ENCODE measurements at regions not wholly inside any gene's neighbourhood (a gene's known extent, or its start where the extent isn't known, plus 50 kb on each side); places are given as distances from the start of the nearest gene placed in this dataset.

DNA sequence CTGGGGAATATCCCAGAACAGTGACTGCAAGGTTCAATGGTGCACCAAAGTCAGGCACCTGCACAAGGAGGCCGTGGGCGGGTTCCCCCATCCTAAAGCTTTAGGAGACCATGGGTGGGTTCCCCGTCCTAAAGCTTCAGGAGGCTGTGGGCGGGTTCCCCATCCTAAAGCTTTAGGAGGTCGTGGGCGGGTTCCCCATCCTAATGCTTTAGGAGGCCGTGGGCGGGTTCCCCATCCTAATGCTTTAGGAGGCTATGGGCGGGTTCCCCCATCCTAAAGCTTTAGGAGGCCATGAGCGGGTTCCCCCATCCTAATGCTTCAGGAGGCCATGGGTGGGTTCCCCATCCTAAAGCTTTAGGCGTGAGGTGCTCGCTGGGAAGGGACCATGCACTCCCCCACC, 313.3 kb downstream of the FOXL1 start:
- POLR2A ChIA-PET = no interaction called here
- CTCF ChIA-PET = no interaction called here

DNA sequence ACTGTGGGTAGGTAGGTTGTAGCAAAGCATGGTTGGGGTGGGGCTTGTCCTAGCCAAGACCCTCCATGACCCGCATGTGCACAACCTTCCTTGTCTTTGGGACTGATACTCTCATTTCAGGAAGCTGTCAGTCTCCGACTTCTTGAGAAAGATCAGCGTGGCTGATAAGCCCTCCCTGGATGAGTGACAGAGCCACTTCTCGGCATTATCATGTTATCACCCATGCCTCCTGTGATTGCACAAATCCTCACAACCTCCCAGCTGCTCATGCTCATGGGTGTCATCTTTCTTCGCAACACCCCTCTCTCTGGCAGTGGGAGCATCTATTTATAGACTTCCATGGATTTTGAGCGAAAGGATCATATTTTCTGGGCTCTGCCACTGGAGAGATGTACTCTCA, 314.2 kb downstream of the FOXL1 start:
- ChIA-PET POLR2A (no interaction called here), CTCF (no interaction called here)

DNA sequence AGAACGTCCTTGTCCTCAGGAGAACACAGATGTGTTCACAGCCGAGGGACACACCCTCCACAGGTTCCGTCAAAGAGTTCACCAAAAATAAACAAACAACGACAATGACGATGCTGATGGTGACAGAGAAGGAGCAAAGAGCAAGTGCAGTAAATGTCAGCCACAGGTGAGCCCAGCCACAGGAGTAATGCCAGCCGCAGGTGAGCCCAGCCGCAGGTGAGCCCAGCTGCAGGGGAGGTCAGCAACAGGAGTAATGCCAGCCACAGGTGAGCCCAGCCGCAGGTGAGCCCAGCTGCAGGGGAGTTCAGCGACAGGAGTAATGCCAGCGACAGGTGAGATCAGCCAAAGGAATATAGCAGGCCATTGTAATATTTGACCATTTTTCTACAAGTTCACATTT, 315.2 kb downstream of the FOXL1 start:
- CTCF ChIA-PET = no interaction called here
- POLR2A ChIA-PET = no interaction called here

DNA sequence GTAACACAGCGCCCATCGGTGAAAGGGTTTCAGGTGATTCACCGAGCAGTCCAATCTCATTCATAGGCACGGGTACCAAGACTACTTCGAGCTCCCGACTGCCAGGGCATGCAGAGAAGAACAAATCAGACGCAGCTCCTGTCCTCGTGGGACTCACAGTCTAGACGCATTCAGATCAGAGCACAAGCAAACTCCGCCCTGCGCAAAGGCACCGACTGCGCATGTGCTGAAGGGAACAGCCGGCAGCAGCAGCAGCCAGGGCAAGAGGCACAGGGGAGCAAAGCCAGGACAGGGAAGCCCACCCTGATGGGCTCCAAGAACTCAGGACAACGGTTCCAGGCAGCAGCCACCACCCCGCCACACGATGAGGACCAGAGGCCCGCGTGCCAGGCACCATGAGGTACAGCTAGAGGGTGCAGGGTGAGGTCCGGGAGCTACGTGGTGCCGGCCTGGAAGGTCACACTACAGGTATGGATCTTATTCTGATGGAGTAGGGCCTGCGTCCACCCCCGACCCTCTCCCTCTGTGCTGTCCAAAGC, 315.7 kb downstream of the FOXL1 start:
- ChIA-PET POLR2A (no interaction called here), CTCF (no interaction called here)

DNA sequence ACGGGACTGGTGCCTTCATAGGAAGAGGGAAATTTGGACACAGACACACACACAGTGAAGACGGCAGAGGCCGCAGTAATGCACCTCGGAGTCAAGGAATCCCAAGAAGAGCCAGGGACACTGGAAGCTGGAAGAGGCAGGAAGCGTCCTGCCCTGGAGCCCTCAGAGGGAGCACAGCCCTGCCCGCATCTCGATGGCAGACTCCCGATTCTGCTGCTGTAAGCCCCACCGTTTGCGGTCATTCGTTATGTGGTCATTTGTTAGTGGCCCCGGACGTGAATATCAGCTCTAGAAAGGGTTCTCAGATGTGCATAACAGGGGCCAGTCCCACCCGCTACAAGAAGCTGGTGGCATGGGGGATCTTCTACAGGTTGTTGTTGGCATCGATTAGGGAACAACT, 316.6 kb downstream of the FOXL1 start:
- ChIA-PET POLR2A (no interaction called here), CTCF (no interaction called here)

DNA sequence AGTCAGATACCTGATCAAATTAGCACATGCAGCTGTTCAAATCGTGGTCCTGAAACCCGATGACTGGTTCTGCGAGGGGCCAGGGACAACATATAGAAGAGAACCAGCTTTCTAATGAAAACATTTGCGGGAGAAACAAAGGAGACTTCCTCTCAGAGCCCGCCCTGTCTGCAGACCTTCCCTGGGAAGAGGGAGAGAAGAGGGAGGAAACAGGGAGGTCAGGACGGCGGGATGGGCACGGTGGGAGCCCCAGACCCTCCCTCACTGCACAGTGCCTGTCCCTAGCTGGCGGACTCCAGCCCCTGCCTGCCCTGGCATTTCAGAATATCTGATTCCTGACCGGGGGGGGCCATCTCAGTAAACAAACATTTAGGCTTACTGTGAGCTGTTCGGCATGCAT, 317.3 kb downstream of the FOXL1 start:
- ChIA-PET POLR2A (no interaction called here), CTCF (no interaction called here)

DNA sequence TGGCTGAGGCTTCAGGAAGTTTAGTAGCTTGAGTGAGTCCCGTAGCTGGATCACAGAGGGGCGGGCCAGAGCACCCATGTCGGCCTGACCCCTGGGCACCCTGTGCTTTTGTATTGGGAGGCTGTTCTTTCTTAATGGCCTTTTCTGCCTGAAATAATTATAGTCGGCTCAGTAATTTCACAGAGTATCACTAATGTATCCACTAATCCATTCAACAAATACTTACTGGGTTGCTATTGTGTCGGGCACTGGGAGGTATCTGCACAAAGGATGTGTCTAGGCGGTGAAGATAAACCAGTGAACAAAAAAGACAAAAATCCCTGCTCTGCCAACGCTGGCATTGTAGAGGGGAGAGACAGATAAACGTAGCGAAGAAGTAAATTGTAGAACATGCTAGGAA, 318.6 kb downstream of the FOXL1 start:
- ChIA-PET POLR2A (no interaction called here), CTCF (no interaction called here)

DNA sequence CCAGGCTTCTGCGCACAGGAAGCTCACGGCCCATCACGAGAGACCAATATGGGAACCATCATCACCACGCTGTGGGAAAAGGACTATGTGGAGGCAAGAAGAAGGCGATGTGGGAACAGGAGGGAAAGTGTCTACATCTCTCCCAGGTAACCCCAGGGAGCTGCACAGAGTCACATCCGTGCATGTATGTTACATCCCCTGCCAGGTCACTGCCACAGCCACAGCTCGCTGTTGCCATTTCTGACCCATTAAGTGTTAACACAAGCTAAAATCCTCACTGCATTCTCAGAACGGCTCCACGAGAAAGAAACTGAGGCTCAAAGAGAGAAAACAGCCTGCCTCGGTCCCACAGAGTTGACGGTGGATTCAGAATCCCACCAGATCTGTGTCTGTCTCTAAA, 319.1 kb downstream of the FOXL1 start:
- ChIA-PET POLR2A (no interaction called here), CTCF (no interaction called here)

DNA sequence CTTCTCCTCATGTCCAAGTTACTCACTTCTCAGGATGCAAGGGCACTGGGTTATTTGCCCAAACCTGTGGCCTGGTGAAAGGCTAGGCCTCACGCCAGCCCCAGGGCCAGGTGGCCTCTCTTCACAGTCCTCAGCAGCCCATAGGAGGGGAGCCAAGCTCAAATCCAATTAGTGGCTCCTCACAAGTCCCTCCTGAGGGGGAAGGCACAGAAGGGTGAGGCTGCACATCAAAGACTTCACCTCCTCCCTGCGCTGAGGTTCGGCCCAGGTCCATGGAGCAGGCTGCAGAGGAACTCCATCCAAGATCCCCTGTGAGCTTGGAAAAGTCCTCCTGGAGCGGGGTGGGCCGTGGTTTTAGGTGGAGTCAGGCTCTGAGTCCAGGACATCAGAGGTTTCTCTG, 320.0 kb downstream of the FOXL1 start:
- CTCF ChIA-PET = no interaction called here
- POLR2A ChIA-PET = no interaction called here

DNA sequence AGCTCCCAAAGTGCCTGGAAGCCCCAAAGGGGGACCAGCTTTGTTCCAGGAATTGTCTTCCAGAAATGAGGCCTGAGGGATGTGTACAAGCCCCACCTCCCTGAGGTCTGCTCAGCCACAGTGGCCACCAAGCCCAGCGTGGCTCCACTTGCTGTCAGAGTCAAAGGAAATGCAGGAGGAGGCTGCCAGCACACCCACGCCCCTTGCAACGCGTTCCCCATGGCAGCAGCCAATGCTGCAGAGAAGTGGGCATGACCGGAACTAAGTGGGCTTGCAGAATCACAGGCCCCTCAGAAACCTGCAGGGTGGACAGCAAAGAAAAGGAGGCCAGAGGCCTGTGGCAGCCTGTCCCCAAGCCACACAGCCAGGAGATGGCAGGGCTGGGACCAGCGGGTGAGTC, 320.8 kb downstream of the FOXL1 start:
- POLR2A ChIA-PET = no interaction called here
- CTCF ChIA-PET = no interaction called here

DNA sequence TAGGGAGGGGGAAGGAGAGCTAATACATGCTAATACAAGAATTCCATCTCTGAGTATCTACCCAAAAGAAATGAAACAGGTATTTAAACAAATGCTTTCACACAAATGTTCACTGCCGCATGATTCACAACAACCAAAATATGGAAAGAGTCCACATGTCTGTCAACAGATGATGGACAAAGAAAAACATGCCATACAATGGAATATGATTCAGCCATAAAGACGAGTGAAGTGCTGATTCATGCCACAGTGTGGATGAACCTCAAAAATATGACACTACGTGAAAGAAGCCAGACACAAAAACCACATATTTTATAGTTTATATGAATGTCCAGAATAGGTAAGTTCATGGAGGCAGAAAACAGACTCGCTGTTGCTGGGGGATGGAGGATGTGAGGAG, 321.4 kb downstream of the FOXL1 start:
- POLR2A ChIA-PET = no interaction called here

DNA sequence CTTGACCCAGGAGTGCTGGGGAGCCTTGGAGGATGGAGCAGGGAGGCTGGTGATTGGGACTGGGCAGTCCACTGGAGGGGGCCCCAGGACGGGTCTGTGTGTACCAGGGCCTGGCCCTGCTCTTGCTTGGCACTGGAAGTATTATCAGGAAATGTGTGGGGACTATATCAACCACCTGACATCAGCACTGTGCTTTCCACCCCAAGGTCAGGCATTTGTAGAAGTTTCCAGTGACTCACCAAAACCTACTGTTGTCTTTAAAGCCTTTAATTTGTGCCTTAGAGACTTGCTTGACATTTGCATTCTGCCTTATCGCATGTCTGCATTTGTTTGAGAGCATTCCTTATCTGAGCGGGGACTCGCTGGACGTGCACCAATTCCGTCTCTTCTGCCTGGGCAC, 323.1 kb downstream of the FOXL1 start:
- ChIA-PET POLR2A (no interaction called here), CTCF (no interaction called here)

More for the DNA sequence above, 321.4 kb downstream of the FOXL1 start:
- CTCF ChIA-PET = no interaction called here

DNA sequence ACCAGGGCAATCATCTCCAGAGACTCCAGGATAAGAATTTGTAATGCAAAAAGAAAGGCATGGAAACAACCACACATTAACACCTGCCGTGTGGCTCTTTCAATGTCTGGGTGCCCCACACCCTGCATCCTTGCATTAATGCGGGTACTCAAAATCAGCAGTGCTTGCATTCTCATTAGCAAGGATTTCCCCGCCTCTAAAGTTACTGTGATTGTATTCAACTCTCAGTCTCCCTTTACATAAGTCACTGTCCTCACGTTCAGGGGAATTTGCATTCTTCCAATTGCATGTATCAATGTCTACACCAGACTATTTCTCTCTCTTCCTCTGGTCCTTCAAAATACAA, 324.3 kb downstream of the FOXL1 start:
- POLR2A ChIA-PET = no interaction called here
- CTCF ChIA-PET = no interaction called here

DNA sequence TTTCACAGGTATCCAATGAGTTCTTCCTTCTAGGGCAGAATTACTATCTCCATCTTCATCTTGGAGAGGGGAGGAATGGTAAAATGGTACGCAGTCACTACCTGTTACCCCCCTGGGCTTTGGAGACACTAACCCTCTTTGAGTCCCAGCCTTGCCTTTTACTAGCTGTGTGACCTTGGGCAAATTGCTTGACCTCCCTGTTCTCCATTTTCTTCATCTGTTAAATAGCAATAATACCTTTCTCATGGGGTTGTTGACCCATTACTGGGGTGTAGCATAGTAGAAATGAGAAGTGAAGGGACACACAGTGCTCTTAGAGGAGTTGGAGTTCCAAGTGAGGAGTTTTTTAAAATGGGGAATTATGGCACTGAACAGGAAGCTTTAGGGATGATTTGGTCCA, 324.7 kb downstream of the FOXL1 start:
- CTCF ChIA-PET = no interaction called here
- POLR2A ChIA-PET = no interaction called here

DNA sequence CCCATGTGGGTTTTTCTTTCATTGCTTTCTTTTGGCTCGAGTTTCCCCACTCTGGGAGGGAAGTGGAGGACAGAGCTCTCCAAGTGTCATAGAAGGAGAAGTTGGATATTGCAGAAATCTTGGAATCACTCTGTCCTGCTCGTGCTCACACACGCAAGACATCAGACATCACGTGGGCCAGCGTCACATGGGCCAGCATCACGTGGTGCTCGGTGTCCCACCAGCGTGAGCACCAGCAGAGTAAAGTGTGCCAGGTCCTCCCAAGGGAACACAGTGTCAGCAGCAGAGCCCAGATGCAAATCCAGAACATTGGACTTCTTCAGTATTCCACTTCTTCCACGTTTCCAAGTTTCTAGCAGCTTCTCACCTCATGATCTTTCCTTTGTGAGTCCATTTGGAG, 327.0 kb downstream of the FOXL1 start:
- ChIA-PET POLR2A (no interaction called here), CTCF (no interaction called here)

DNA sequence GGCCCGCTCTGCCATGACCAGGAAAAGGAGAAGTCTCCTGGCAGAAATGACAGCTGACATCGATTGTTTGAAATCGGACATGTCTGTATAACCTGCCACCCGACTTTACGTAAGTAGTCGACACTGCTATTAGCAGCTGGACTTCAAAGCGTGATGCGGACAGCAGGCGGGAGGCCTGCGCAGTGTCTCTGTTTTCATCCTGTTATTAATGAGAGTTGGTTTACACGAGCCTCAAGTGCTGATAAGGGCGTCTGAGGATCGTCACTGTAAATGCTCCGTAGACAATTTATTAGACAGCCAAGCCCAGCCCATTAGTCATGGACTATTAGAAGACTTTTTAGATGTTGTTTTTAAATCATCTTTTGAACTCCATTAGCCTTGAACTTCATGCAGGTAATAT, 328.3 kb downstream of the FOXL1 start:
- ChIA-PET POLR2A (no interaction called here), CTCF (no interaction called here)

DNA sequence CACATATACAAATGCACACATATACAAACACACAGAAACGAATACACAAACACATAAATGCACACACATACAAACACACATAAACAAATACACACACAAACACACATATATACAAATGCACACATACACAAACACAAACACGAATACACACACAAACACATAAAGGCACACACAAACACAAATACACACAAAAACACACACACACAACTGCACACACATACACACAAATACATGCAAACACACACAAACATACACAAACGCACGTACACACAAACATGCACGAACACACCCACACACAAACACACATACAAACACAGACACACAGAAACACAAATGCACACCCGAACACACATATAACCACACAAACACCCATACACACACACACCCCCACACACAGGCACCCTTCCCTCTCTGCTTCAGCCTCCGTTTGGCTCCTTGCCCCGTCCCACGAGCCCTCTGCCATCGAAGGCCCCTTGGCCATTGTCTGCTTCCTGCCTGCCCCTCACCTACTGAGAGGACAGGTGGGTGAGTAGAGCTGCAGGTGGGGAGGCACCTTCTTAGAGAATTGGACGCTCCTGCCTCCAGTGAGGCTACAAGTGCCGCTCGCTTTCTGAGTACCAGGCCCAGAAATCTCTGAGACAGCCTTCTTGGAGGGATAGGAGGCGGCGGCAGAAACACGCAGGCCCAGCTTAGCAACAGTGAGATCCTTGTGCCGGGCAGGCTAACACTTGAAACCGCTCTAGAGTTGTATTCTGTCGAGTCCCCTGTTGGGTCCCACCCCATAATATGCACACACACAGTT, 331.2 kb downstream of the FOXL1 start:
- ChIA-PET CTCF (no interaction called here), POLR2A (no interaction called here)

DNA sequence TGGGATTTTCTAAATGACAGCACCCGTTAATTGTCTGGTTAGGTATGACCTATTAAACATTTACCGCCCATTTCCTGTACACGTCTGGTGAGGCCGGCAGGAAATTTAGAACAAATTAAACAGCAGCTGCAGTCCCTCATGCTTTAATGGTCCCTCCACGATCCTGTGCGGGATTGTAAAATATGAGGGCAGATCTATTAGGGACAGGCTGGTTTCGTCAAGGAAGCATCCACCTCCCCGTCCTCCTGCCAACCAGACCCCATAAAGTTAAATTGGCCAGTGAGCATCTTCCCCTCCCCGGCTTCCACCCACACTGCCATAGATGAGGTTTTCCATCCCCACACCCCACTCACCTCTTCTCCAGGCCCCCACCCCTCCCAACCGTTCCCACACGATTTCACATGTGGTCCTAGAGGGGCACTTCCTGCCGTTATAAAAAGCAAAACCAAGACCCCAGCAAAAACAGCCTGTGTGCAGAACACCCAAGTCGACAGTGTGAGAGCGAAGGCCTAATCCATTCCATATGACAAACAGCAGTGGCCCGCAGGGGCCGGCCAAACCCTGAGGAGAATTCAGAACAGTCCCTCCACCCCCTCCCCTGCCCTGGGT, 331.9 kb downstream of the FOXL1 start:
- ChIA-PET CTCF (no interaction called here), POLR2A (no interaction called here)

DNA sequence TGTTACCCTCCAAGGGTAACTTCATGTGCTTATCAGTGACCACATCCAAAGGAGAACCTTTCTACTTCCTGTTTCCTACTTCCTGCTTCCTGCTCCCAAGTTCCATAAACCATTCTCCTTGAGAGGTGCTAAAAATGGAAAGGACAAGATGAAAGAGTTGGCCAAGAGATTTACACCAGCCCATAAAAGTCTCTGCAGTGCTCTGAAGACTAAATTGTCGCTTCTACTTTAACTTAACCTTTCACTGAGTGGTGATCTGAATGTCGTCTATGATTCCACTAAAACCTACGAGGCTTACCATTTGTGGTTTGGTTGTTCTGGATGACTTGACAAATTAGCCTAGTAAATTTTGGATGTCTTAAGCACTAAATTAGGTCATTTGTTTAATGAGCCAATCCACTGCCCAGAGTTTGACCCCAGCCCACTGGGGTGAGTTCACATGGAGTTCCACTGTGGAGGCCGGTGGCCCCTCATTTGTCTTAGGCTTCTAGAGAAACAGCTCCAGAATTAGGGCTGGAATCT, 333.1 kb downstream of the FOXL1 start:
- ChIA-PET CTCF (no interaction called here), POLR2A (no interaction called here)

DNA sequence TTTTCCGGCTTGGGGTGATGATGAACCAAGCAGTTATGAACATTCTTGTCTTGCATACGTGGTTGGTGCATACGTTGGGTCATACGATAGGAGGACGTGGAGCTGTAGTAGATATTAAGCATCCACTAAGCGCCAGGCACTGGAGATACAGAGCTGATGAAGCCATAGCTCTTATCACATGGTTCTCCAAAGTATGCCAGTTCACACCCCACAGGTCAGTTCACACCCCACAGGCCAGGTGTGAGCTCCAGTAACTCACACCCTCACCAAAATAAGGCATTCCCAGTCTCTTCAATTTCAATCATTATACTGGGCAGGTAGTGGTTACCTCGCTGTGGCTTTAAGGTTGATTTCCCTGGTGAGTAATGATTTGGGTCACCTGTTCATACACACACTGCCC, 335.5 kb downstream of the FOXL1 start:
- CTCF ChIA-PET = no interaction called here
- POLR2A ChIA-PET = no interaction called here

DNA sequence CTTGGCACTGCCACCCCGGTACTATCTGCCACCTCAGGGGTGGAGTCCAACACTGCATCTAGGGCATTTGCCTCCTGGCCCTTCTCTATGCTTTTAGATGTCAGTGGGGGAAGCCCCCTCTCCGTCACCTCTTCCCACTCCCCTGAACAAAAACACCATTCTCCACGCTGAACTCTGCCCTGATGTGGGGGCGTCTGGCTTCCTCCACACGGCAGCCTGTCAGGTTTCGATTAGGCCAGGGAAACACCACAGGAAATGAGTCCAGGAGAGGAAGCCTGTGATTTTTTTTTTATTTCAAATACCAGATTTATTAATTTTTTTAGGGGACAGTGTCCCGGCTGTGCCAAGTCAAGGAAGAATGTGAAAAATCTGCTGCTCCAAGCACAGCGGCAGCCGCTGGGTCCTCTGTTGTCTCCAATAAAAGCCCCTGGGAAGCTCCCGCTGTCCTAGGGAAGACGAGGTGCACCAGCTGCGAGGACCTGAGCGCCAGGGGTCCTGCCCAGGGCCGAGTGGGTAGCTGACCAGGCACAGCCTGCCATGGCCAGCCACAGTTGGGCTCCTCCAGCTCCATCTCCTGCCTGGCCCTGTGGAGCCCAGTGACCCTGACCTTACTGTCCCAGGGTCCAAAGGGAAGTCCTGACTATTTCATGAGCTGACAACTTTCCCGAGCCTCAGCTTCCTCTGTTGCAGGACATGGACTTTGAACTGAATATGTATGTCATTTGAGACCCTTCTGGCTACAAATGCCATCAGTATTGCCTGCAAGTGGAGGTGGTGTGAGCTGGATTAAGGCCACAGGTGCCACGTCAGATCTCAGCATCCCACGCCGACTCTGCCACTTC, 336.7 kb downstream of the FOXL1 start:
- CTCF ChIA-PET = no interaction called here
- POLR2A ChIA-PET = no interaction called here
